GM23338 (cell line): ENCODE measurements at regions not wholly inside any gene's neighbourhood (a gene's known extent, or its start where the extent isn't known, plus 50 kb on each side); places are given as distances from the start of the nearest gene placed in this dataset.
"Not testable (repeated sequence)": the region's sequence is repeated elsewhere in the genome, so short reads cannot be mapped to it uniquely, and the experiment has no call there.

Experiments used
- ATAC-seq: fragments of 200-7000 bp; cut with Tn5 transposase; 3 replicates; pipeline ENCODE4 v1.9.1; 2020
- DNase-seq: peaks from one replicate; pipeline ENCODE4 v3.0.0-alpha.2; 2015; ENCODE audit warnings: low spot score
- H2AFZ ChIP-seq: fragments of 200-600 bp; sonication (generic); 2 replicates; pipeline ENCODE4 v1.8.0; 2016; ENCODE audit warnings: antibody characterized with exemption, mild to moderate bottlenecking, moderate library complexity
- H3F3A ChIP-seq: fragments of 200-600 bp; sonication (generic); replicated peaks from 2 replicates; pipeline ENCODE4 v1.8.0; 2017; ENCODE audit warnings: antibody characterized with exemption, mixed run types, low read depth
- H3K27ac ChIP-seq: fragments of 200-600 bp; sonication (generic); 2 replicates; pipeline ENCODE4 v1.6.1; 2016; ENCODE audit warnings: low read depth
- H3K27me3 ChIP-seq: fragments of 200-600 bp; sonication (generic); 2 replicates; pipeline ENCODE4 v1.8.0; 2016; ENCODE audit warnings: mild to moderate bottlenecking, mixed run types, moderate library complexity; ENCODE audit not compliant: insufficient read depth
- H3K36me3 ChIP-seq: fragments of 200-600 bp; sonication (generic); 2 replicates; pipeline ENCODE4 v1.8.0; 2016; ENCODE audit warnings: mild to moderate bottlenecking; ENCODE audit not compliant: insufficient read depth
- H3K4me1 ChIP-seq: fragments of 200-600 bp; sonication (generic); 2 replicates; pipeline ENCODE4 v1.8.0; 2016; ENCODE audit warnings: mild to moderate bottlenecking, moderate library complexity; ENCODE audit not compliant: insufficient read depth
- H3K4me2 ChIP-seq: fragments of 200-600 bp; sonication (generic); 2 replicates; pipeline ENCODE4 v1.7.1; 2017; ENCODE audit warnings: mixed run types
- H3K4me3 ChIP-seq: fragments of 200-600 bp; sonication (generic); 2 replicates; pipeline ENCODE4 v1.6.1; 2016; ENCODE audit warnings: mixed run types
- H3K79me2 ChIP-seq: fragments of 200-600 bp; sonication (generic); replicated peaks from 2 replicates; pipeline ENCODE4 v1.8.0; 2017; ENCODE audit warnings: mild to moderate bottlenecking; ENCODE audit not compliant: insufficient read depth
- H3K9me2 ChIP-seq: fragments of 200-600 bp; sonication (generic); 2 replicates; pipeline ENCODE4 v1.8.0; 2017; ENCODE audit not compliant: insufficient read depth
- H4K20me1 ChIP-seq: fragments of 200-600 bp; sonication (generic); replicated peaks from 2 replicates; pipeline ENCODE4 v1.8.0; 2017; ENCODE audit warnings: mild to moderate bottlenecking; ENCODE audit not compliant: insufficient read depth
- H3K27ac Mint-ChIP-seq: 2 replicates; pipeline ENCODE4 v1.8.0; 2020; ENCODE audit warnings: inconsistent platforms, mild to moderate bottlenecking, moderate library complexity, mixed read lengths
- H3K27me3 Mint-ChIP-seq: 3 replicates; pipeline ENCODE4 v1.8.0; 2022; ENCODE audit warnings: low read depth, mild to moderate bottlenecking, moderate library complexity, mixed read lengths, inconsistent platforms; ENCODE audit not compliant: insufficient read depth, poor library complexity
- H3K36me3 Mint-ChIP-seq: 3 replicates; pipeline ENCODE4 v1.8.0; 2021; ENCODE audit warnings: low read depth, mild to moderate bottlenecking, inconsistent platforms, moderate library complexity, mixed read lengths
- H3K4me1 Mint-ChIP-seq: 3 replicates; pipeline ENCODE4 v1.8.0; 2020; ENCODE audit warnings: mild to moderate bottlenecking, inconsistent platforms, mixed read lengths
- H3K4me3 Mint-ChIP-seq: 3 replicates; pipeline ENCODE4 v1.8.0; 2021; ENCODE audit warnings: moderate library complexity, mild to moderate bottlenecking, inconsistent platforms, mixed read lengths
- H3K9me3 Mint-ChIP-seq: 3 replicates; pipeline ENCODE4 v1.8.0; 2020; ENCODE audit warnings: moderate library complexity, mild to moderate bottlenecking, inconsistent platforms, mixed read lengths
- CTCF ChIP-seq, 2 experiments: fragments of 200-600 bp in 1 of 2; sonication (generic) in 1 of 2; conservative IDR thresholded peaks; 2 replicates each; pipeline versions ENCODE4 v1.5.1 to v1.6.1; 2016 to 2017; ENCODE audit warnings: antibody characterized with exemption in 2 of 2, low read depth in 2 of 2, mild to moderate bottlenecking in 2 of 2, moderate library complexity in 1 of 2
- EZH2 ChIP-seq: fragments of 200-600 bp; sonication (generic); IDR thresholded peaks from one replicate; pipeline ENCODE4 v1.8.0; 2017; ENCODE audit warnings: antibody characterized with exemption, mild to moderate bottlenecking, low read depth; ENCODE audit not compliant: unreplicated experiment
- JUNB ChIP-seq: IDR thresholded peaks from one replicate; pipeline ENCODE4 v1.6.1; 2016; ENCODE audit warnings: antibody characterized with exemption; ENCODE audit not compliant: unreplicated experiment
- NANOG ChIP-seq: IDR thresholded peaks from 2 replicates; pipeline ENCODE4 v1.6.1; 2016; ENCODE audit warnings: antibody characterized with exemption, borderline replicate concordance
- POLR2AphosphoS5 ChIP-seq: IDR thresholded peaks from 2 replicates; pipeline ENCODE4 v1.6.1; 2016; ENCODE audit warnings: antibody characterized with exemption, low read depth
- REST ChIP-seq: IDR thresholded peaks from one replicate; pipeline ENCODE4 v1.6.1; 2018; ENCODE audit warnings: antibody characterized with exemption; ENCODE audit not compliant: unreplicated experiment
- STAT1 ChIP-seq: IDR thresholded peaks from one replicate; pipeline ENCODE4 v1.6.1; 2016; ENCODE audit warnings: antibody characterized with exemption; ENCODE audit not compliant: unreplicated experiment
- ZNF331 ChIP-seq: fragments of 250-450 bp; sonication (Bioruptor Pico); IDR thresholded peaks from 2 replicates; pipeline ENCODE4 v1.5.0; 2020; ENCODE audit warnings: low read depth, mild to moderate bottlenecking, moderate library complexity
- TF ChIP-seq, protein P1 (sequence below): IDR thresholded peaks from 2 replicates; pipeline ENCODE4 v1.6.1; 2016; ENCODE audit warnings: antibody characterized with exemption

DNA sequence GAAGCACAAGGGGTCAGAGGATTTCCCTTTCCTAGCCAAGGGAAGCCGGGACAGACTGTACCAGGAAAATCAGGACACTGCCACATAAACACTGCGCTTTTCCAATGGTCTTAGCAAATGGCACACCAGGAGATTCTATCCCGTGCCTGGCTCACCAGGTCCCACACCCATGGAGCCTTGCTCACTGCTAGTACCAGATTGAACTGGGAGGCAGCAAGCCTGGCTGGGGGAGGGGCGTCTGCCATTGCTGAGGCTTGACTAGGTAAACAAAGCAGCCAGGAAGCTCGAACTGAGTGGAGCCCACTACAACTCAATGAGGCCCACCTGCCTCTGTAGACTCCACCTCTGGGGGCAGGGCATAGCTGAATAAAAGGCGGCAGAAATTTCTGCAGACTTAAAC lies 511.8 kb upstream of the PRR20A start:
- H3F3A ChIP-seq, H3K36me3 ChIP-seq, H3K4me2 ChIP-seq, H3K27ac Mint-ChIP-seq, H3K4me3 Mint-ChIP-seq, H3K27ac ChIP-seq, H4K20me1 ChIP-seq, H3K4me1 Mint-ChIP-seq, H3K4me1 ChIP-seq, H2AFZ ChIP-seq, H3K4me3 ChIP-seq, H3K9me2 ChIP-seq, H3K27me3 ChIP-seq, ATAC-seq, H3K27me3 Mint-ChIP-seq, DNase-seq: not testable (repeated sequence)
- H3K9me3 Mint-ChIP-seq: peaks cover 52% of the 10 kb centered on the region
- peaks cover 70% of the 10 kb centered on the region for H3K79me2 ChIP-seq
- peaks cover 62% of the 10 kb centered on the region for H3K36me3 Mint-ChIP-seq

DNA sequence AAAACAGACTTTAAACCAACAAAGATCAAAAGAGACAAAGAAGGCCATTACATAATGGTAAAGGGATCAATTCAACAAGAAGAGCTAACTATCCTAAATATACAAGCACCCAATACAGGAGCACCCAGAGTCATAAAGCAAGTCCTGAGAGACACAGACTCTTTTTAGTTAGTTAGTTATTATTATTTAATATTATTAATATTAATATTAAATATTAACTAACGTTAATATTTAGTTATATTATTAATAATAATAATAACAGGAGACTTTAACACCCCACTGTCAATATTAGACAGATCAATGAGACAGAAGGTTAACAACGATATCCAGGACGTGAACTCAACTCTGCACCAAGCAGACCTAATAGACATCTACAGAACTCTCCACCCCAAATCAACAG lies 509.7 kb upstream of the PRR20A start:
- not testable (repeated sequence) for H3K36me3 ChIP-seq, H3K9me2 ChIP-seq, H3K27me3 ChIP-seq, H3K4me3 Mint-ChIP-seq, H3K27ac Mint-ChIP-seq, H3F3A ChIP-seq, DNase-seq, H4K20me1 ChIP-seq, H3K27me3 Mint-ChIP-seq, H2AFZ ChIP-seq, H3K27ac ChIP-seq, H3K4me3 ChIP-seq, H3K4me1 Mint-ChIP-seq, ATAC-seq, H3K4me2 ChIP-seq, H3K4me1 ChIP-seq
- H3K79me2 ChIP-seq: peaks cover 61% of the 10 kb centered on the region
- Mint-ChIP-seq H3K36me3 (peaks cover 62% of the 10 kb centered on the region), H3K9me3 (peaks cover 55% of the 10 kb centered on the region)

GRCh38 chr13:56653043-56653442 lies 487.7 kb upstream of the PRR20A start:
- Histone ChIP-seq H4K20me1 (no peaks in the 10 kb centered on the region), H3K4me2 (no peak overlapping the region), H3K27me3 (no peaks in the 10 kb centered on the region), H3K4me3 (no peak overlapping the region), H2AFZ (no peak overlapping the region), H3K79me2 (peaks cover 28% of the 10 kb centered on the region), H3F3A (no peaks in the 10 kb centered on the region), H3K36me3 (no peaks in the 10 kb centered on the region), H3K4me1 (peaks cover 14% of the 10 kb centered on the region; the same call in 1 of the 2 replicates), H3K27ac (no peak overlapping the region), H3K9me2 (0 out of 2 replicates have a peak, but pooled peaks cover 3% of the 10 kb centered on the region)
- peaks cover 4% of the 10 kb centered on the region; the same call in 2 of the 3 replicates for H3K4me1 Mint-ChIP-seq
- ATAC-seq (no peak), DNase-seq (no peak)
- H3K27ac Mint-ChIP-seq: no peak overlapping the region
- peaks cover 20% of the 10 kb centered on the region for H3K36me3 Mint-ChIP-seq
- peaks cover 2% of the 10 kb centered on the region for H3K27me3 Mint-ChIP-seq
- H3K9me3 Mint-ChIP-seq: peaks cover 20% of the 10 kb centered on the region
- no peak overlapping the region for H3K4me3 Mint-ChIP-seq
- TF ChIP-seq EZH2 (no peak), NANOG (no peak), ZNF331 (CRISPR knock-in tag) (no peak), CTCF (conservative IDR thresholded peaks at IDR 0.05; ENCODE audit: low read depth in 2 of 2) (no peak), POLR2AphosphoS5 (no peak), REST (no peak), JUNB (no peak), STAT1 (no peak)
- TF ChIP-seq, protein P1, sequence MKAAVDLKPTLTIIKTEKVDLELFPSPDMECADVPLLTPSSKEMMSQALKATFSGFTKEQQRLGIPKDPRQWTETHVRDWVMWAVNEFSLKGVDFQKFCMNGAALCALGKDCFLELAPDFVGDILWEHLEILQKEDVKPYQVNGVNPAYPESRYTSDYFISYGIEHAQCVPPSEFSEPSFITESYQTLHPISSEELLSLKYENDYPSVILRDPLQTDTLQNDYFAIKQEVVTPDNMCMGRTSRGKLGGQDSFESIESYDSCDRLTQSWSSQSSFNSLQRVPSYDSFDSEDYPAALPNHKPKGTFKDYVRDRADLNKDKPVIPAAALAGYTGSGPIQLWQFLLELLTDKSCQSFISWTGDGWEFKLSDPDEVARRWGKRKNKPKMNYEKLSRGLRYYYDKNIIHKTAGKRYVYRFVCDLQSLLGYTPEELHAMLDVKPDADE: no peak
